NCI-H748 treated with DMSO at 0.1 percent for 48 hours (cell line): ENCODE measurements at regions not wholly inside any gene's neighbourhood (a gene's known extent, or its start where the extent isn't known, plus 50 kb on each side); places are given as distances from the start of the nearest gene placed in this dataset.
A peak's percentile ranks its signal among the peaks of the same experiment; 100 is the strongest.
"Not testable (repeated sequence)": the region's sequence is repeated elsewhere in the genome, so short reads cannot be mapped to it uniquely, and the experiment has no call there.

Experiments
- DNase-seq: peaks from one replicate; lab custom pipeline; 2025; lab: John Stamatoyannopoulos, UW

DNA sequence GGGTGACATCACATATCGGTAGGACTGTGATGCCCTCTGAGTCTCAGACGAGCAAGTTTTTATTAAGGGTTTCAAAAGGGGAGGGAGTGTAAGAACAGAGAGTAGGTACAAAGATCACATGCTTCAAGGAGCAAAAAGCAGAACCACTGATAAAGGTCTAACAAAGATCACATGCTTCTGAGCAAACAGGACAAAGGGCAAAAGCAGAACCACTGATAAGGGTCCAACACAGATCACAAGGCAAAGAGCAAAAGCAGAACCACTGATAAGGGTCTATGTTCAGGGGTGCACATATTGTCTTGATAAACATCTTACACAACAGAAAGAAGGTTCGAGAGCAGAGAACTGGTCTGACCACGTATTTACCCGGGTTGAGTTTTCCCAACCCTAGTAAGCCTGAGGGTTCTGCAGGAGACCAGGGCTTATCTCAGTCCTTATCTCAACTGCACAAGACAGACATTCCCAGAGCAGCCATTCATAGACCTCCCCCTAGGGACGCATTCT lies 604.2 kb upstream of the GYPC start:
- DNase-seq: not testable (repeated sequence)

DNA sequence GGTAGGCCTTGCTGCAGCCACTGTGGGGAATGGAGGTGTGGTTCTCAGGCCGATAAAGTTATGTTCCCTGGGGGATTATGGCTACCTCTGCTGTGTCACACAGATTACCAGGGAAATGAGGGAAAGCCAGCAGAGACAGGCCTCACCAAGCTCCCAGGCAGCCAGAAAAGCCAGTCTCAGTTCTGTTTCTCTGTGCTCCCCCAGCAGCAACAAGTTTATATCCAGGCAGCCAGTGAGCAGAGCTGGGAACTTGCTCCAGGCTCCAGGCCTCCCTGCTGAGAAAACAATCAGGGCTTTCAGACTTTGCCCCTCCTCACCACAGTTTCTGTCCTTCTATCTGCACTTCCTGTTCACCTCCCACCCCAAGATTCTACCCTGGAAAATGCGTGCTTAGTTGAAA lies 596.6 kb upstream of the GYPC start:
- DNase-seq: no peak

DNA sequence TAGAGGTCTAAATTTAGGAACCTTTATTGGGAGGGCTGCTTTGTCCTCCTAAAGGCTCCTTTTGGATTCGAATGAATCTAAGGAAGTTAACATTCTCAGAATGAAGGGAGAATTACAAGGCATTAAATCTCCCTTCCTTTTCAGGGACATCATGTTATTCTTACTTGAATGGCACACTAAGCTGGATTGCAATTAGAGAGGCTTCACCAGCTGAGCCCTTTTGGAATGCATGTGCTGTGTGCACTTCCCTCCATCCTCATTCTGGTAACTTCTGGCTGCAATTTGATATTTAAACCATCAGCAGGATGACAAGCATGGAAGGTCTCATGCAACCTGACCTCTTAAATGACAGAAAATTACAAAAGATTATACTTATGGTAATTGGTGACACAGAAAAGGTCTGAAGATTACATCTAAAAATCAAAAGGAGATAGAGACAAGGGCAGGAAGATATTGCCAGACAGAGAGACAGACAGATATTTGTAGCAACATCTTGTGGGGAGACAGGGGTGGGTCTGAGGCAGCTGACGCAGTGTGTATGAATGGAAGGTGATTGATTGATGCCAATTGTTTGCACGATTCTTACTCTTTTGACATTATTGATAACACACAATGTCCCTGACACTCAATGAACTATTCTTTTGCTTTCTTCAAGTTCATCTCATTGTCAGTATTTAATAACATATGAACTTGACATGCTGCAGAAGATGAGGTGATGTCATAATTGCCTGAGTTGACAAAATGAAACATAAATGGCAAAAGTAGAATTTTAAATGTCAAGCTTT lies 570.8 kb upstream of the GYPC start:
- no peak for DNase-seq

DNA sequence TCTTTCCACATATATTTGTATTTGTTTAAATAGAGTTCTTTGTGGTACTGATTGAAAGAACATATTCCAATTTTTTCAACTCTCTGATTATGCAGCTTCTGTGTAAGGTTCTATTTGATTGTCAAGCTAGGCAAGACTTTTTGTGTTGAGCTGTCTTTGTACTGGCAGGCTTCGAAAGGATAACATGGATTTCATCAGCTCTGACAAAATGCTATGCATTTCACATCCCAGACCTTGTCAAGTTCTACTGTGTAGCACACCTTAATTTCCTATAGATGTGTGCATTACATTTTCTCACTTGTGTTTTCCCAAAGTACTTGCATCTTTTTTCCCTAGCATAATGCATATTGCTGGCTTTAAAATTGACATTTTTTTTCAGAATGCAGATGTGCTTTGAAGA lies 555.0 kb upstream of the GYPC start:
- DNase-seq: no peak

DNA sequence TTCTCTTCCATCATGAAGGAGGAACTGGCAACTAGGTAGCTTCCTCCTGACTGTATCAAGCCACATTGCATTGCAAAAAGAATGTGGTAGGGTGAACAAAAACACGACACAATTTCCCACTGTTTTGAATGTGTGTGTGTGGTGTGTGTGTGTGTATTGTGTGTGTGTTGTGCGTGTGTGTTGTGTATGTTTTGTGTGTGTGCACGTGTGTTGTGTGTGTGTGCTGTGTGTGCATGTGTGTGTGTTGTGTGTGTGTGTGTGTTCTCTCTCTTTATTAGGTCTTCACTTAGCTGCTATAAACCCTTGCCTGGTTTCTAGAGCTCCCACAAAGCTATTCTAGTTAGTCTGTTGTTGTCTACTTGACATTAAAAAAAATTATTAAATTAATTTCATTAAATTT lies 550.0 kb upstream of the GYPC start:
- DNase-seq: no peak

DNA sequence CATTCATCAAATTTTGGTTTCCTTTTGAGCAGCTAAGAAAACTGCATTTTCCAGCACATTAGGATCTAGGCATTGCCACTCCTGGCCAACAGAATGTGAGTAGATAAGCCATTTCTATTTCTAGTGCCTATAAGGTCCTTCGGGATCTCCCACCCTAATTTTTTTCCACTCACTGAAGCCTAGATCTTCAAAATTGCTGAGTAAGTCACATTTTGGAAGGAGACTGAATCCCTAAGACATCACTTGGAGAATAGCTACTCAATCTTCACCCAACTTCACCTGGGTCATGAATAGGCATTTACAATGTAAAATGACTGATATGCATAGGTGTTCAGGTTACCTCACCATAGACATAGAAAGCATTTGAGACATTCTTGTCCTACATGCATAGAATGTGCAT lies 548.1 kb upstream of the GYPC start:
- DNase-seq: no peak

DNA sequence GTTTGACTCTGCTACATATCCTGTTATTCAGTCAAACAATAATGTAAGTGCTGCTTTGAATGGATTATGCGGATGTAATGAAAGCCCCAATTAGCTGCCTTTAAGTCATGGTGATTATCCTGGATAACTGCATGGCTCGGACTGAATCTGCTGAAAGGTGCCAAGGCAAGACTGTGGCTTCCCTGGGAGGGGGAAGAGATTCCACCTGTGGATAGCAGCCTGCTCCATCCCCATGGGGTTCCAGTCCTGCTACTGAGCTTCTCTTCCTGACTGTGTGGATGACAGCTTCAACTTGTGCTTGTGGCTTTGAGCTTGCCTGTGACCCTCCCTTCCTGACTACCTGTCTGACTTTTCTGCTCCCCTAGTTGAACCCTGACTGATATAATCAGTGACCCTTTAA lies 540.0 kb upstream of the GYPC start:
- DNase-seq: peak; percentile 43

DNA sequence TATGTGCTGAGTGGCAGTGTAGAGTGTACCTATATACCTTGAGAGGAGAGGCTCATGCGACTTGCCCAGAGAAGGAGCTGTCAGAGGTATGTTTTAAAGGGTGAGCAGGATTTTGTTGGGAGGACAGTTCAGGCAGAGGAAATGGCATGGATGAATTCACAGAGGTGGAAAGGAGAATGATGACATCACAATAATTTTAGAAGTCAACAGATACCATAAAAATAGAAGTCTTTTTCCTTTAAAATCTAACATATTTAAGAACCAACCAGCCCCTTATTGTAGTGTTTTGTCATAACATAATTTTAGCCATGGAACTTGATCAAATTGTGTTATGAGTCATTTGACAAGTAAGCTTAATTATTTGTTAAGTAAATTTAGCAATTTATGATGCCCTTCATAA lies 538.1 kb upstream of the GYPC start:
- no peak for DNase-seq

DNA sequence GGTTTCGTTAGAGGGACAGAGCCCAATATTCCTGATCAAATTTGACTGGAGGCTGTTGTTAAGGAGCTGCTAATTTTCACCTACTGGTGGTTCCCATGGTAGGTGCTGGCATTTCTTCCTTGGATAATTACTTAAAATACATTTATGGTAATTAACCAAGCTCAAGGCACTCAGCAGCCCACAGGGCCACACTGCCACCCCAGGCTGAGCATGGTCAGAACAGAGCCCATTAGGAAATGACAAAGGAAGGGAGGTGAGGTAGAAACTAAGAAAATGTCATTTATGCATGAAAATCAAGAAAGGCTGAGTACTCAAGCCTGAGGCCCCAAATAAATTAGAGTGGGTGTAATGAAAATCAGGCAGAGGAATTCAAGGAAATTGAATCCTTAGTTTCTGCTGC lies 510.2 kb upstream of the GYPC start:
- no peak for DNase-seq

DNA sequence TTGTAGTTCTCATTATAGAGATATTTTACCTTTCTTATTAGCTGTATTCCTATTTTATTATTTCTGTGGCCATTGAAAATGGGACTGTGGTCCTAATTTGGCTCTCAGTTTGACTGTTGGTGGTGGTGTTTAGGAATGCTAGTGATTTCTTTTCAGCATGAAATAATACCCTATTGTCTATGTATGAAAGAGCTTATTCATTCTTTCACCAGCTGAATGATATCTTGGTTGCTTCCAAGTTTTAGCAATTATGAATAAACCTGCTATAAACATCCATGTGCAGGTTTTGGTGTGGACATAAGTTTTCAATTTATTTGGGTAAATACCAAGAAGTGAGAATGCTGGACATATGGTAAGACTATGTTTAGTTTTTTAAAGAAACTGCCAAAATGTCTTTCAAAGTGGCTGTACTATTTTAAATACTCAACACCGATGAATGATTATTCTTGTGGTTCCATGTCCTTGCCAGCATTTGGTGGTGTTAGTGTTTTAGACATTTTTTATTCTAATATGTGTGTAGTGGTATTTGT lies 501.6 kb upstream of the GYPC start:
- DNase-seq: no peak

DNA sequence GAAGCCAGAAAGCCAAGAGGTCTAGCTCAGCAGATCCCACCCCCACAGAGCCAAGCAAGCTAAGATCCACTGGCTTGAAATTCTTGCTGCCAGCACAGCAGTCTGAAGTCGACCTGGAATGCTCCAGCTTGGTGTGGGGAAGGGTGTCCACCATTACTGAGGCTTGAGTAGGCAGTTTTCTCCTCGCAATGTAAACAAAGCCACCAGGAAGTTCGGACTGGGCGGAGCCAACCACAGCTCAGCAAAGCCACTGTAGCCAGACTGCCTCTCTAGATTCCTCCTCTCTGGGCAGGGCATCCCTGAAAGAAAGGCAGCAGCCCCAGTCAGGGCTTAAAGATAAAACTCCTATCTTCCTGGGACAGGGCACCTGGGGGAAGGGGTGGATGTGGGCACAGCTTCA lies 495.0 kb upstream of the GYPC start:
- DNase-seq: not testable (repeated sequence)

DNA sequence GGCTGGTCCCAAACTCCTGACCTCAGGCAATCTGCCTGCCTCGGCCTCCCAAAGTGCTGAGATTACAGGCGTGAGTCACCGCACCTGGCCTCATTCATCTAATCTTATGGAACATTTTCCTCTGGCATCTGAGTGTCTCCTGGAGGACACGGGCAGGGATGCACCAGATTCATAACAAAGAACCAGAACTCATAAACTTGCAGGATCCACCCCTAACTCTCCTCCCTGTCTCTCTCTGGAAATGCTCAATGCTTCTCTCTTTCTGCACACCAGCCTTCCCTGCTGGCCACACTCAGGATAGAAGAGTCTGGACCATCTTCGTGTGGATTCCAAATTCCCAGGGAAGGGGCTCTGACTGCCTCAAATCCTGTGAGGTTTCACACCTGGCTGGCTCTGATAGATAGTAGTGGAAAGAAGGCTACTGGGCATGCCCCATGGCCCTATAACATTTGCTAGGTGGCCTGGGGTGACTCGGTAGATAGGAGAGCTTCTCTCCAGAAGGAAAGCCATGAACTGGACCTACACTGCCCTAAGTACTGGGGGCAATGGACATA lies 483.2 kb upstream of the GYPC start:
- no peak for DNase-seq

DNA sequence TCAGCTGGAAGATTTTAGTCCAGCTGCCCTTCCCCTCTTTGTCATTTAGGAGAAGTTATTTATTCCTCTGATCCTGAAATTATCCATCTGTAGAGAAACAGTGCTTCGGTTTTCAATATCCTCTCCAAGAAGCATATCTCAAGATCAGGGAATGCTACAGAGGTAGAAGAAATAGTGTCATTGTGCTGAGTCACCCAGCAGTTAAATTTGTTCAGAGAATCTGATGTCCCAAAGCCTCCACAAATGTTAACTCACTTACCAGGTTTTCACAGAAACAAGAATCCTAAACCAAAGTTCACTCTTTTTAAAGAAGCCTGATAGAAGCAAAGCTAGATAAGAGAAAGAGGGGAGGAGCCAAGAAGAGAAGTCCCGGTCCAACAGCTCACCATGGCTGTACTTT lies 480.7 kb upstream of the GYPC start:
- DNase-seq: no peak

DNA sequence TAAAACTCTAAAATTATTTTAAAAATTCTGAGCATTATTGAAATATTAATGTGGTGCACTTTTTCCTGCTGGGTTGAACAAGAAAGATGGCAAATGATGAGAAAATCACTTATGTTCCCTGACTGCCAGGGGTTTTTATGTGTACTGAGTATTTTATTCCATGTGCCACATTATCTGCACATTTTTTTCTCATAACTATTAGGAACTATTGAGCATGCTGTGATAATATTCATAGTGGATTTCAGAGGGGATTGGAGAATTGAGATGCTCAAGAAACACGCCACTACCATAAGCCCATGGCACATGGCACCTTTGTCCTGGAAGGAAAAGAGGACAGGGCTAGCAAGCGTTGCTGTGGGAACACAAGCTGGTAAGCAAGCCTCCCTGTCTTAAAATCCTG lies 478.5 kb upstream of the GYPC start:
- no peak for DNase-seq

DNA sequence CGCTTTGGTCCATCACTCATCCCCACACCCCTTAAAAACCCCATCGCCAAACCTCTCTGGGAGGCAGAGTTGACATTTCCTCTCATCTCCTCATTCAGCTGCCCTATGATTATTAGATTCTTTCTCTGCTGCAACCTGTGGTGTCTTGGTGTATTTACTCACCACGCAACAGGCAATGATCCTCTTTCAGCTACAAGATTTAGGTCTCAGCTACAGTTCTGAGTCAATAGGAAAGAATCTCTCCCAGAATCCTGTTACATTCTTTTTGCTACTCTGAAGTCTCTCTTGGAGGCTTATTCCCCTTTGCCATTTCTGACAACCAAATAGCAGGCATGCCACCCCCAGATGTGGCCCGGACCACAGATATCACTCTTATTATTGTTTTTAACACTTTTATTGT lies 468.3 kb upstream of the GYPC start:
- DNase-seq: no peak

DNA sequence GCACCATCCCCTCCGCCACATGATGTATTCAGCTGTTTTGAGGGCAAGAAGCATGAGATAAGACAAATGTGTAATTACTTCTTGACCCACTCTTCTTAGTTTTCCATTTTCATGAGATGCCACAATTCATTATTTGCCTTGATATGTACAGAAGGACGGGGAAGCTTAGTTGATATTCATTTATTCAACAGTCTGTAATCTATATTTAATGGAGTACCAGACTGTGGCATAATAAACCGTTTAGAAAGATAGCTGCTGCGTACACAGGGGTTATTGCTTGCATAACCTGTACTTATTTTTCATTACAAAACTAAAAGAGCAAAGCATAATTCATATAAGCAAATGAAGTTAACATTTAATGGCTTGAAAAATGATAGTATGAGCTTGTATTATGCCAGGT lies 466.4 kb upstream of the GYPC start:
- DNase-seq: no peak

DNA sequence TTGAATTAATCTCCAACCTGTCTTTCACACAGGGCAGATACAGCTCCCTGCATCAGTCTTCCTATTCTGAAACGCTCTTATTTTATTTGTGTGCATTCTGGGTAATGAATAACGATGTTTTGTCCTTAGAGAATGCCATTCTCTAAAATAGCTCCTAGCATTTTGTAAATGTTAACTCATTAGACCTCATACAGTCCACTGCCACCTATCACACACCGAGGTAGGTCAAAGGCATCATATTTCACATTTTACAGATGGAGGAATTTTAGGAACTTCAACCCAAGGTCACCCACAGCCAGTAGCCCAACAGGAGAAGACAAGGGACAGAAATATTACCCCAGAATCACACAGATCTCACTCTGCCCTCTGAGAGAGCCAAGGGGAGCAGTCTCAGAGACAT lies 455.4 kb upstream of the GYPC start:
- DNase-seq: no peak

DNA sequence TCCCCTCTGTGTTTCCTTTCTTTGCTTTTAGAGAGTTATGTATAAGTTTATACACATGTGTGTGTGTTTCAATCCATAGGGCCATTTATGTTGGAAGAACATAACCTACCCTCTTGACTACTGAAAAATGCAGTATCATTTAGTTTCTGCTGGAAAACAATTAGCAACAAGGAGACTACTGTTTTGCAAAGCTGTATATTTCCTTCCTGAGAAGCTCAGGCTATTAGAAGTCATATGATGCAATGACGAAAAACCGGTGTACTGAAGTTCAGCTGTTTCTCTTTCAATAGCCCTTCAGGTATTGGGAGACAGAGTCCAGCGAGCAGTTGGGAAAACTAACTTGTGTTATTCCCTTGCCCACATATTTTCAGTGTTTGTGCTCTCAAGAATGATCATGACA lies 447.7 kb upstream of the GYPC start:
- no peak for DNase-seq

DNA sequence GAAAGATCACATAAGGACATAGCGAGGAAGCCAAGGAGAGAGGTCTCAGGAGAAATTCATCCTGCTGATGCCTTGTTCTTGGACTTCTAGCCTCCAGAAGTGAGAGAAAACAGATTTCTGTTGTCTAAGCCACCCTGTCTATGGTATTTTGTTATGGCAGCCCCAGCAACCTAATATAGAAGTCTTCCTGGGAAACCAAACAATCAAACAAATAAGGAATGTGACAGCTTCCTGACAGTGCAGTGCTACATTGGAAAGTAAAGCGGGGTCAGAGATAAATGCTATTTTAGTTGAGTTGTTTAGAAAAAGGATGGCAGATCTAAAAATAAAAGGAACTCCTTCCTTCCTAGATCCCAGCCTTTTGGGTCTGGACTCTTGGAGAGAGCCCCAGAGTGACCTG lies 443.2 kb upstream of the GYPC start:
- no peak for DNase-seq

DNA sequence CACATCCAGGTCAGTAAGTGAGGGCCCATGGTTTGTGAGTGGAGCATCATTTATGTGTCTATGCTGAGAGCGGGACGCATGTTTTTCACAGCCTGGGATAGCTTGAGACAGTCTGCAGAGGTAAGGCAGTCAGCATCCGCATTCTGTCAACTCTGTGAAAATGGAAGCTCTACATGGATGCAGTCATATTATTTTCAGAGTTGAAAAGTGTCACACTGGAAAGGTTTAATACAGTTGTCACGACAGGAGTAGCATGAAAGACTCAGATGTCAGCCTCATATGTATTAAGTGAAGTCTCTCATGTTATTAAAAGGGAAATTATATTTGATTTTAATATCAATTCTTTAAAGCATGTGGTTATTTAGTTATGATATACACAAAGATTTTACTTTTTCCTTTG lies 436.9 kb upstream of the GYPC start:
- DNase-seq: no peak

DNA sequence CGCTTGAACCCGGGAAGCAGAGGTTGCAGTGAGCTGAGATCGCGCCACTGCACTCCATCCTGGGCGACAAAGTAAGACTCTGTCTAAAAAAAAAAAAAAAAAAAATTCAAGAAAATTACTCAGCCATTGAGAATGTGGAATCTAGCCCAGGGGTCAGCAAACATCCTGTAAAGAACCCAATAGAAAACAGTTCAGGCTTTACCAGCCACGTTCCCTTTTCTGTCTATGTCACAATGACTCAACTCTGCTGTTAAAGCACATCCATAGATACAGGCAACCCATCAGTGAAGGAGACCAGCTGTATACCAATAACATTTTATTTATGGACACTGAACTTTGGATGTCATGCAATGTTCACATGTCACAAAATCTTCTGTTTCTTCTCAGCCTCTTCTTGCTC lies 435.6 kb upstream of the GYPC start:
- no peak for DNase-seq

DNA sequence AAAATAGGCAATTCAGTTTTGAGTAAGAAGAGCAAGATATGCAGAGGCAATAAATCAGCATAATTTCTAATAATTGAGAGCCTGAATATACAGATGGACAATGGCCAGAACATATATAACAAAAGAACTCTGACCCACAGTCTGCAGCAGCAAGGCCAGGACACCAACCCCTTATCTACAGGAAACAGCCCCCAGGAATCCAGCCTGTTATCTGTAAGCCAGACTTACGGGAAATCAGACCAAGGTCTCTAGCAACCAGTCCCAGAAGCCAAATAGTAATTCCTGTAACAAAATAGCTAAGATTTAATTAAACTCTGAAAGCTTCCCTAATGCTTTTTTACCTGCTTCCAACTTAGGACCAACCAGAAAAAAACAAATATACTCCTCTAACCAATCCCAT lies 434.5 kb upstream of the GYPC start:
- no peak for DNase-seq

DNA sequence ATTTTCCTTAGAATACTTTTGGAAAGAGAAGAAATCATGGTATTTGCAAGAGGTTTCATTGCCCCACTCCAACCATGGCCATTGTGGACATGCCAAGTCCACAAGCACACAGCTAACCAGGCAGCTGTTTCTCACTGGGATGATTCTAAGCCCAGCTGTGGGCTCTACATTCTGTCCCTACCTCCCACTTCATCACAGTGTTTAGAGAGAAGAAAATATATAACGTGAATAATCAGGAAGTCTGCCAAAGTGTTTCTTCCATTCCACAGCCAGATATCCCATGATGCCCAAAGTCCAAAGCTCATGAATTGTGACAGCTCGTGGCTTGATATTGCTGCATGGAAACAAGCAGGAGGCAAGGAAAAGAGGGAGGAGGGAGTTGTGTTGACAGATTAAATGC lies 433.7 kb upstream of the GYPC start:
- no peak for DNase-seq

DNA sequence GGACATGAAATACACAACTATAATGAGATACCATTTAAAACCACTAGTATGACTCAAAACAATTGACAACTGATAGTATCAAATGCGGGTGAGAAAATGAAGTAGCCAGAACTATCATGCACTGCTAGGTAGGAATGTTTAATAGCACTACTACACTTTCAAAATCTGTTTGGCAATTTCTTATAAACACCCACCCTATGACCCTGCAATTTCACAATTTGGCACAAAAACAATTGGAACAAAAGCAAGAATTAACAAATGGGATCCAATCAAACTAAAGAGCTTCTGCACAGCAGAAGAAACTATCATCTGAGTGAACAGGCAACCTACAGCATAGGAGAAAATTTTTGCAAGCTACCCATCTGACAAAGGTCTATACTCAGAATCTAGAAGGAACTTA lies 431.2 kb upstream of the GYPC start:
- DNase-seq: no peak
